ENCODE measurements at regions not wholly inside any gene's neighbourhood (a gene's known extent, or its start where the extent isn't known, plus 50 kb on each side); places are given as distances from the start of the nearest gene placed in this dataset.
"Not testable (repeated sequence)": the region's sequence is repeated elsewhere in the genome, so short reads cannot be mapped to it uniquely, and the experiment has no call there.

- H3K4me3 ChIP-seq (ENCODE audit: low read depth, low read length, poor library complexity, severe bottlenecking), result no peak overlapping the region
- no peaks in the 10 kb centered on the region for H3K4me1 ChIP-seq (ENCODE audit: insufficient read depth, low read length, severe bottlenecking)
- no peaks in the 10 kb centered on the region for H3F3A ChIP-seq (ENCODE audit: insufficient read depth, low read length)
- no peaks in the 10 kb centered on the region for H4K20me1 ChIP-seq (ENCODE audit: insufficient read depth, low read length)
- no peak overlapping the region for H2AFZ ChIP-seq (ENCODE audit: low read length)
- no peaks in the 10 kb centered on the region for H3K9me3 ChIP-seq (ENCODE audit: low read length)
- no peak overlapping the region for H3K4me2 ChIP-seq (ENCODE audit: low read length)
- H3K27me3 ChIP-seq (ENCODE audit: insufficient read depth, low read length), result no peaks in the 10 kb centered on the region
- no peak overlapping the region for H3K9ac ChIP-seq (ENCODE audit: low read length)
- TF ChIP-seq, protein P1, sequence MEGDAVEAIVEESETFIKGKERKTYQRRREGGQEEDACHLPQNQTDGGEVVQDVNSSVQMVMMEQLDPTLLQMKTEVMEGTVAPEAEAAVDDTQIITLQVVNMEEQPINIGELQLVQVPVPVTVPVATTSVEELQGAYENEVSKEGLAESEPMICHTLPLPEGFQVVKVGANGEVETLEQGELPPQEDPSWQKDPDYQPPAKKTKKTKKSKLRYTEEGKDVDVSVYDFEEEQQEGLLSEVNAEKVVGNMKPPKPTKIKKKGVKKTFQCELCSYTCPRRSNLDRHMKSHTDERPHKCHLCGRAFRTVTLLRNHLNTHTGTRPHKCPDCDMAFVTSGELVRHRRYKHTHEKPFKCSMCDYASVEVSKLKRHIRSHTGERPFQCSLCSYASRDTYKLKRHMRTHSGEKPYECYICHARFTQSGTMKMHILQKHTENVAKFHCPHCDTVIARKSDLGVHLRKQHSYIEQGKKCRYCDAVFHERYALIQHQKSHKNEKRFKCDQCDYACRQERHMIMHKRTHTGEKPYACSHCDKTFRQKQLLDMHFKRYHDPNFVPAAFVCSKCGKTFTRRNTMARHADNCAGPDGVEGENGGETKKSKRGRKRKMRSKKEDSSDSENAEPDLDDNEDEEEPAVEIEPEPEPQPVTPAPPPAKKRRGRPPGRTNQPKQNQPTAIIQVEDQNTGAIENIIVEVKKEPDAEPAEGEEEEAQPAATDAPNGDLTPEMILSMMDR (IDR thresholded peaks at IDR 0.05; ENCODE audit: low read length), result no peak
- TF ChIP-seq EZH2 (IDR thresholded peaks at IDR 0.05; ENCODE audit: borderline replicate concordance, low read length), result no peak
- no peak overlapping the region for H3K27ac ChIP-seq (ENCODE audit: low read depth, low read length, poor library complexity, severe bottlenecking)
- no peaks in the 10 kb centered on the region for H3K79me2 ChIP-seq (ENCODE audit: insufficient read depth, low read length)
- no peaks in the 10 kb centered on the region for H3K36me3 ChIP-seq (ENCODE audit: insufficient read depth, low read length)
- H3K9me2 ChIP-seq (ENCODE audit: low read depth, low read length), result no peaks in the 10 kb centered on the region
These were observed 775.2 kb upstream of the POU3F4 start for GRCh38 chrX:82732861-82733260.

GRCh38 chrX:82734140-82734539 lies 774.0 kb upstream of the POU3F4 start:
- H3K4me3 ChIP-seq (ENCODE audit: low read depth, low read length, poor library complexity, severe bottlenecking), result no peak overlapping the region

GRCh38 chrX:82738313-82738712 lies 769.8 kb upstream of the POU3F4 start:
- H2AFZ ChIP-seq (ENCODE audit: low read length); H3F3A ChIP-seq (ENCODE audit: insufficient read depth, low read length); H3K27me3 ChIP-seq (ENCODE audit: insufficient read depth, low read length); H3K9ac ChIP-seq (ENCODE audit: low read length); H4K20me1 ChIP-seq (ENCODE audit: insufficient read depth, low read length); H3K4me2 ChIP-seq (ENCODE audit: low read length); H3K36me3 ChIP-seq (ENCODE audit: insufficient read depth, low read length); H3K27ac ChIP-seq (ENCODE audit: low read depth, low read length, poor library complexity, severe bottlenecking); H3K4me3 ChIP-seq (ENCODE audit: low read depth, low read length, poor library complexity, severe bottlenecking); H3K9me3 ChIP-seq (ENCODE audit: low read length); H3K9me2 ChIP-seq (ENCODE audit: low read depth, low read length); H3K79me2 ChIP-seq (ENCODE audit: insufficient read depth, low read length): not testable (repeated sequence)
- H3K4me1 ChIP-seq (ENCODE audit: insufficient read depth, low read length, severe bottlenecking), result peaks cover 11% of the 10 kb centered on the region

More at GRCh38 chrX:82734140-82734539, 774.0 kb upstream of the POU3F4 start:
- H3K27me3 ChIP-seq (ENCODE audit: insufficient read depth, low read length), result no peaks in the 10 kb centered on the region
- no peaks in the 10 kb centered on the region for H4K20me1 ChIP-seq (ENCODE audit: insufficient read depth, low read length)
- H3F3A ChIP-seq (ENCODE audit: insufficient read depth, low read length), result no peaks in the 10 kb centered on the region
- H3K36me3 ChIP-seq (ENCODE audit: insufficient read depth, low read length), result no peaks in the 10 kb centered on the region
- no peaks in the 10 kb centered on the region for H3K9me2 ChIP-seq (ENCODE audit: low read depth, low read length)
- H3K79me2 ChIP-seq (ENCODE audit: insufficient read depth, low read length), result no peaks in the 10 kb centered on the region
- no peak for TF ChIP-seq EZH2 (IDR thresholded peaks at IDR 0.05; ENCODE audit: borderline replicate concordance, low read length)
- TF ChIP-seq, protein P1 (IDR thresholded peaks at IDR 0.05; ENCODE audit: low read length), result no peak
- no peak overlapping the region for H3K27ac ChIP-seq (ENCODE audit: low read depth, low read length, poor library complexity, severe bottlenecking)
- no peak overlapping the region for H3K4me2 ChIP-seq (ENCODE audit: low read length)
- no peak overlapping the region for H2AFZ ChIP-seq (ENCODE audit: low read length)
- H3K4me1 ChIP-seq (ENCODE audit: insufficient read depth, low read length, severe bottlenecking), result no peaks in the 10 kb centered on the region
- H3K9ac ChIP-seq (ENCODE audit: low read length), result no peak overlapping the region
- H3K9me3 ChIP-seq (ENCODE audit: low read length), result no peaks in the 10 kb centered on the region

- H3K9ac ChIP-seq (ENCODE audit: low read length), result no peak overlapping the region
- H3K4me3 ChIP-seq (ENCODE audit: low read depth, low read length, poor library complexity, severe bottlenecking), result no peak overlapping the region
- H3K4me2 ChIP-seq (ENCODE audit: low read length), result no peak overlapping the region
- no peaks in the 10 kb centered on the region for H3K9me2 ChIP-seq (ENCODE audit: low read depth, low read length)
- H2AFZ ChIP-seq (ENCODE audit: low read length), result 0 out of 2 replicates have a peak overlapping the region, but pooled peaks have one; percentile 29
- H4K20me1 ChIP-seq (ENCODE audit: insufficient read depth, low read length), result no peaks in the 10 kb centered on the region
- peak overlapping the region; percentile 72 for H3K27ac ChIP-seq (ENCODE audit: low read depth, low read length, poor library complexity, severe bottlenecking)
- TF ChIP-seq, protein P1 (IDR thresholded peaks at IDR 0.05; ENCODE audit: low read length), result no peak
- no peak for TF ChIP-seq EZH2 (IDR thresholded peaks at IDR 0.05; ENCODE audit: borderline replicate concordance, low read length)
- H3K27me3 ChIP-seq (ENCODE audit: insufficient read depth, low read length), result no peaks in the 10 kb centered on the region
- H3K79me2 ChIP-seq (ENCODE audit: insufficient read depth, low read length), result no peaks in the 10 kb centered on the region
- peaks cover 42% of the 10 kb centered on the region for H3K4me1 ChIP-seq (ENCODE audit: insufficient read depth, low read length, severe bottlenecking)
- no peaks in the 10 kb centered on the region for H3F3A ChIP-seq (ENCODE audit: insufficient read depth, low read length)
- H3K36me3 ChIP-seq (ENCODE audit: insufficient read depth, low read length), result no peaks in the 10 kb centered on the region
- H3K9me3 ChIP-seq (ENCODE audit: low read length), result no peaks in the 10 kb centered on the region
These were observed 765.7 kb upstream of the POU3F4 start for GRCh38 chrX:82742351-82742750.

- not testable (repeated sequence) for H3K27me3 ChIP-seq (ENCODE audit: insufficient read depth, low read length); H3K9ac ChIP-seq (ENCODE audit: low read length); H3K36me3 ChIP-seq (ENCODE audit: insufficient read depth, low read length); H3K9me2 ChIP-seq (ENCODE audit: low read depth, low read length); H3F3A ChIP-seq (ENCODE audit: insufficient read depth, low read length); H3K4me3 ChIP-seq (ENCODE audit: low read depth, low read length, poor library complexity, severe bottlenecking); H3K79me2 ChIP-seq (ENCODE audit: insufficient read depth, low read length); H4K20me1 ChIP-seq (ENCODE audit: insufficient read depth, low read length); H3K9me3 ChIP-seq (ENCODE audit: low read length); H3K4me2 ChIP-seq (ENCODE audit: low read length); H2AFZ ChIP-seq (ENCODE audit: low read length)
- Histone ChIP-seq H3K27ac (ENCODE audit: low read depth, low read length, poor library complexity, severe bottlenecking) (peak overlapping the region; percentile 86), H3K4me1 (ENCODE audit: insufficient read depth, low read length, severe bottlenecking) (peaks cover 45% of the 10 kb centered on the region)
These were observed 762.4 kb upstream of the POU3F4 start for GRCh38 chrX:82745725-82746124.
